K562 (cell line): ENCODE measurements at regions not wholly inside any gene's neighbourhood (a gene's known extent, or its start where the extent isn't known, plus 50 kb on each side); places are given as distances from the start of the nearest gene placed in this dataset.

Experiments
- ATAC-seq: fragments of 200-7000 bp; cut with Tn5 transposase; 3 replicates; pipeline ENCODE4 v1.9.1; 2020; ENCODE audit warnings: moderate library complexity
- BruUV-seq: library from RNA; stranded (reverse); fragments of 400-500 nt; replicated peaks from 2 replicates; lab custom pipeline; 2021; lab: Mats Ljungman, UMichigan
- CTCF ChIA-PET: fragments of 300-600 bp; formaldehyde crosslinking; extraction: SDS; loops from one replicate; lab custom pipeline; 2021; ENCODE audit warnings: low intra/inter-chr PET ratio; lab: Yijun Ruan, JAX
- POLR2A ChIA-PET: fragments of 300-600, 350-650 bp; sonication (Branson Sonifier 250); formaldehyde crosslinking; extraction: SDS; loops from one replicate; lab custom pipeline; 2021; ENCODE audit warnings: antibody characterized with exemption, inconsistent platforms; lab: Yijun Ruan, JAX
- DNase-seq, 4 experiments: peaks; one replicate each; pipeline versions ENCODE4 v3.0.0 to v3.0.0-alpha.2; 2011 to 2018; ENCODE audit warnings: low spot score in 3 of 4, mixed read lengths in 3 of 4; ENCODE audit errors: extremely low read depth in 1 of 4
- FAIRE-seq: peaks from 2 replicates; lab custom pipeline; 2011; peaks lifted over from hg19 to GRCh38; lab: Jason Lieb, UNC
- H2AFZ ChIP-seq: 2 replicates; pipeline ENCODE4 v1.6.0; 2011; ENCODE audit warnings: low read depth, low read length, control low read depth, inconsistent platforms
- H3K27ac ChIP-seq: fragments of 200-600 bp; 3 replicates; pipeline ENCODE4 v1.8.0; 2011; ENCODE audit warnings: low read depth, mild to moderate bottlenecking, control low read depth, inconsistent platforms, low read length, moderate library complexity, mixed read lengths; ENCODE audit errors: extremely low read depth
- H3K27me3 ChIP-seq, 2 experiments: fragments of 300-600 bp in 1 of 2; 2 replicates in 1 of 2; 3 replicates in 1 of 2; pipeline versions ENCODE4 v1.6.0 to v1.8.0; 2011; ENCODE audit warnings: inconsistent platforms in 2 of 2, low read length in 2 of 2, mild to moderate bottlenecking in 1 of 2, mixed read lengths in 1 of 2, moderate library complexity in 1 of 2; ENCODE audit not compliant: control insufficient read depth in 2 of 2, insufficient read depth in 2 of 2
- H3K36me3 ChIP-seq: fragments of 300-600 bp; 3 replicates; pipeline ENCODE4 v1.8.0; 2011; ENCODE audit warnings: mild to moderate bottlenecking, low read length, inconsistent platforms; ENCODE audit not compliant: control insufficient read depth, insufficient read depth
- H3K4me1 ChIP-seq, 2 experiments: fragments of 200-600 bp in 1 of 2; replicated peaks in 1 of 2; 2 replicates in 1 of 2; 3 replicates in 1 of 2; pipeline versions ENCODE4 v1.5.1 to v1.8.0; 2011; ENCODE audit warnings: inconsistent platforms in 2 of 2, low read length in 2 of 2, mild to moderate bottlenecking in 1 of 2, mixed read lengths in 1 of 2, moderate library complexity in 1 of 2; ENCODE audit not compliant: control insufficient read depth in 2 of 2, insufficient read depth in 2 of 2
- H3K4me2 ChIP-seq: 2 replicates; pipeline ENCODE4 v1.6.1; 2011; ENCODE audit warnings: low read length, control low read depth, inconsistent platforms, mixed read lengths; ENCODE audit not compliant: insufficient read depth
- H3K4me3 ChIP-seq: fragments of 200-600 bp; sonication (generic), shearing (Covaris generic); 2 replicates; pipeline ENCODE4 v1.5.1; 2016; ENCODE audit warnings: control low read depth, inconsistent platforms
- H3K79me2 ChIP-seq: fragments of 200-600 bp; 3 replicates; pipeline ENCODE4 v1.8.0; 2011; ENCODE audit warnings: low read length, inconsistent platforms; ENCODE audit not compliant: control insufficient read depth, insufficient read depth
- H3K9ac ChIP-seq, 2 experiments: 2 replicates each; pipeline versions ENCODE4 v1.6.0 to v1.6.1; 2011; ENCODE audit warnings: low read depth in 2 of 2, low read length in 2 of 2, control low read depth in 1 of 2, inconsistent platforms in 1 of 2, mild to moderate bottlenecking in 1 of 2, mixed read lengths in 1 of 2; ENCODE audit not compliant: insufficient read depth in 1 of 2
- H3K9me1 ChIP-seq: one replicate; pipeline ENCODE4 v1.6.0; 2011; ENCODE audit warnings: inconsistent platforms, mild to moderate bottlenecking, low read length, moderate library complexity; ENCODE audit not compliant: control insufficient read depth, insufficient read depth
- H3K9me3 ChIP-seq: replicated peaks from 2 replicates; pipeline ENCODE4 v1.5.1; 2011; ENCODE audit warnings: low read depth, low read length, inconsistent platforms; ENCODE audit not compliant: control insufficient read depth, insufficient read depth
- H4K20me1 ChIP-seq: replicated peaks from 2 replicates; pipeline ENCODE4 v1.6.1; 2011; ENCODE audit warnings: low read length, inconsistent platforms, mixed read lengths; ENCODE audit not compliant: control insufficient read depth, insufficient read depth
- BRF2 ChIP-seq: IDR thresholded peaks from 3 replicates; pipeline ENCODE4 v1.6.1; 2011; ENCODE audit warnings: borderline replicate concordance, mild to moderate bottlenecking; ENCODE audit not compliant: insufficient read length, insufficient read depth
- CTCFL ChIP-seq: IDR thresholded peaks from 2 replicates; pipeline ENCODE4 v1.6.1; 2011; ENCODE audit warnings: borderline replicate concordance, low read depth, mild to moderate bottlenecking, moderate library complexity, low read length; ENCODE audit not compliant: insufficient read depth, poor library complexity, severe bottlenecking
- E2F3 ChIP-seq: fragments of 250-450 bp; sonication (Bioruptor Pico); IDR thresholded peaks from 2 replicates; pipeline ENCODE4 v1.4.0; 2020; ENCODE audit warnings: mild to moderate bottlenecking
- GTF2F1 ChIP-seq: IDR thresholded peaks from 2 replicates; pipeline ENCODE4 v1.6.1; 2011; ENCODE audit warnings: low read depth, low read length, improper control_type of control experiment
- ZNF3 ChIP-seq: fragments of 250-450 bp; sonication (Bioruptor Pico); IDR thresholded peaks from 2 replicates; pipeline ENCODE4 v1.5.0; 2021; ENCODE audit warnings: mild to moderate bottlenecking, moderate library complexity
- WGBS: fragments of 100-300 bp; shearing (Covaris generic); methylation state at CpG from one replicate; pipeline ENCODE4 v1.1.6; 2016; ENCODE audit warnings: low coverage, mixed read lengths; ENCODE audit not compliant: insufficient coverage; ENCODE audit errors: missing lambda C conversion rate; 5-methylcytosine and 5-hydroxymethylcytosine counted together
- in situ Hi-C: fragments of 300-500 bp; cut with MboI; formaldehyde crosslinking; loops from 4 replicates; pipeline ENCODE4 v1.15.0; 2018; ENCODE audit warnings: inconsistent platforms, mixed read lengths
- intact Hi-C: fragments of 100-400 bp; cut with micrococcal nuclease; formaldehyde crosslinking; loops from 2 replicates; pipeline ENCODE4 v1.14.2; 2022
- TF ChIP-seq, protein P1 (sequence below): fragments of 450-650 bp; conservative IDR thresholded peaks from 2 replicates; pipeline ENCODE4 v1.6.1; 2016; ENCODE audit warnings: missing genetic modification characterization, low read depth, mild to moderate bottlenecking, missing compliant biosample characterization, moderate library complexity
- TF ChIP-seq, protein P2 (sequence below): fragments of 250-450 bp; sonication (Bioruptor Pico); IDR thresholded peaks from 2 replicates; pipeline ENCODE4 v1.9.0; 2021; ENCODE audit warnings: mild to moderate bottlenecking
- TF ChIP-seq, protein P3 (sequence below): fragments of 450-650 bp; formaldehyde crosslinking; IDR thresholded peaks from 2 replicates; pipeline ENCODE4 v1.4.0; 2020; ENCODE audit warnings: mild to moderate bottlenecking, moderate library complexity

DNA sequence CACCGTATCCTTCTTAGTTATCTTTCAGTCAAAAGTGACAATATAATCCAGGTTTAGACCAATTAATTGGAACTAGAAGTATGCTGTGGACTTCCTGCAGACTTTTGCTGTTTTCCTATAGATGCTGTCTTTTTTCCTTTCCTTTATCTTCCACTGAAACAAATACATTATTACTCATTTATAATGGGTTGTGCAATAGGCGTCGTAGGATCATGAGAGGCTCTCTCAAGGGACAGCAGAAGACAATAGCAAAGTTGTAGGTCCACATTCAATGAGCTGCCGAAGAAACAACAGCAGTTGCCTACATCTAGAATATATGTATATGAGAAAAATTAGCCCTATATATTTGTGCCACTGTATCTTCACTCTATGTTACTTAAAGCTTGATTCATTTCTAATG lies 371.6 kb downstream of the AMY1C start (continued):
- TF ChIP-seq CTCFL: no peak
- TF ChIP-seq, all 486 proteins: peak for 0

GRCh38 chr1:104125266-104125665 lies 375.6 kb downstream of the AMY1C start:
- POLR2A ChIA-PET: no interaction called here
- Histone ChIP-seq H3K36me3 (no peaks in the 10 kb centered on the region), H4K20me1 (no peaks in the 10 kb centered on the region), H3K79me2 (no peaks in the 10 kb centered on the region), H3K27me3 (no peaks in the 10 kb centered on the region), H3K4me3 (no peak overlapping the region), H3K4me2 (no peak overlapping the region), H2AFZ (no peak overlapping the region), H3K9ac (no peak overlapping the region), H3K27ac (no peak overlapping the region), H3K4me1 (no peaks in the 10 kb centered on the region), H3K9me1 (no peaks in the 10 kb centered on the region), H3K9me3 (no peaks in the 10 kb centered on the region)
- WGBS: 0% methylated on average over 1 of the region's 1 CpG
- intact Hi-C loops (no loop called here), in situ Hi-C loops (no loop called here)
- ATAC-seq: no peak
- TF ChIP-seq, protein P1, sequence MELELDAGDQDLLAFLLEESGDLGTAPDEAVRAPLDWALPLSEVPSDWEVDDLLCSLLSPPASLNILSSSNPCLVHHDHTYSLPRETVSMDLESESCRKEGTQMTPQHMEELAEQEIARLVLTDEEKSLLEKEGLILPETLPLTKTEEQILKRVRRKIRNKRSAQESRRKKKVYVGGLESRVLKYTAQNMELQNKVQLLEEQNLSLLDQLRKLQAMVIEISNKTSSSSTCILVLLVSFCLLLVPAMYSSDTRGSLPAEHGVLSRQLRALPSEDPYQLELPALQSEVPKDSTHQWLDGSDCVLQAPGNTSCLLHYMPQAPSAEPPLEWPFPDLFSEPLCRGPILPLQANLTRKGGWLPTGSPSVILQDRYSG (tag): no peak
- no peak for TF ChIP-seq ZNF3
- TF ChIP-seq E2F3 (CRISPR knock-in tag): no peak
- no peak for TF ChIP-seq BRF2
- no peak for TF ChIP-seq GTF2F1
- TF ChIP-seq, protein P2, sequence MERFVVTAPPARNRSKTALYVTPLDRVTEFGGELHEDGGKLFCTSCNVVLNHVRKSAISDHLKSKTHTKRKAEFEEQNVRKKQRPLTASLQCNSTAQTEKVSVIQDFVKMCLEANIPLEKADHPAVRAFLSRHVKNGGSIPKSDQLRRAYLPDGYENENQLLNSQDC (CRISPR knock-in tag): no peak
- TF ChIP-seq, protein P3, sequence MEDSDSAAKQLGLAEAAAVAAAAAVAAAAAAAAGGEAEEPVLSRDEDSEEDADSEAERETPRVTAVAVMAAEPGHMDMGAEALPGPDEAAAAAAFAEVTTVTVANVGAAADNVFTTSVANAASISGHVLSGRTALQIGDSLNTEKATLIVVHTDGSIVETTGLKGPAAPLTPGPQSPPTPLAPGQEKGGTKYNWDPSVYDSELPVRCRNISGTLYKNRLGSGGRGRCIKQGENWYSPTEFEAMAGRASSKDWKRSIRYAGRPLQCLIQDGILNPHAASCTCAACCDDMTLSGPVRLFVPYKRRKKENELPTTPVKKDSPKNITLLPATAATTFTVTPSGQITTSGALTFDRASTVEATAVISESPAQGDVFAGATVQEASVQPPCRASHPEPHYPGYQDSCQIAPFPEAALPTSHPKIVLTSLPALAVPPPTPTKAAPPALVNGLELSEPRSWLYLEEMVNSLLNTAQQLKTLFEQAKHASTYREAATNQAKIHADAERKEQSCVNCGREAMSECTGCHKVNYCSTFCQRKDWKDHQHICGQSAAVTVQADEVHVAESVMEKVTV: no peak
- FAIRE-seq: no peak
- no peak for DNase-seq
- no TSS peak for BruUV-seq
- CTCF ChIA-PET: no interaction called here
